ENCODE measurements at regions not wholly inside any gene's neighbourhood (a gene's known extent, or its start where the extent isn't known, plus 50 kb on each side); places are given as distances from the start of the nearest gene placed in this dataset.
"Not testable (repeated sequence)": the region's sequence is repeated elsewhere in the genome, so short reads cannot be mapped to it uniquely, and the experiment has no call there.

DNA sequence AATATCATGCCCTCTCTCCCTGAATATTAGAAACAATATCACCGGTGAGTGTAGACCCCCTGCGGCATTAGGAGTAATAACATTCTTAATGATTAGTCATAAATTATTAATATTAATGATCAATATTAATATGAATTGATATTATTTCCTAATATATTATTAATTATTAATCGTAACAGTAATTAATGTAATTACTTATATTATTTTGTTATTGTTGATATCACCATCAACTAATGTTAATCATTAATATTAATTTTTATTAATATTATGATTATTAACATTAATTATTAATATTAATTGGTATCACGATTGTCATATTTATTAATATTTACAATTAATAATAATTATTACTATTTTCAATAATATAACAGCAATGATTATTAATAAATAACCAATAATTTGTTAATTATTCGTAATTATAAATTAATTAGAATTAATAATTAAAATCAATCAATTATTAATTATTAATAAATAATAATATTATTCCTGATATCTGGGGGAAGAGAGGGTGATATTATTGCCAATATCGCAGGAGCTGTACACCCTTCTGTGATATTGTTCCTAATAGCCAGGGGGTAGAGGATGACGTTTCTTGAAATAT, 528.8 kb upstream of the PCDH20 start:
- no peak for DNase-seq (ENCODE audit: low spot score)

- DNase-seq (ENCODE audit: low spot score): no peak
Observed at GRCh38 chr13:61935710-61936109, 520.1 kb upstream of the PCDH20 start.

DNA sequence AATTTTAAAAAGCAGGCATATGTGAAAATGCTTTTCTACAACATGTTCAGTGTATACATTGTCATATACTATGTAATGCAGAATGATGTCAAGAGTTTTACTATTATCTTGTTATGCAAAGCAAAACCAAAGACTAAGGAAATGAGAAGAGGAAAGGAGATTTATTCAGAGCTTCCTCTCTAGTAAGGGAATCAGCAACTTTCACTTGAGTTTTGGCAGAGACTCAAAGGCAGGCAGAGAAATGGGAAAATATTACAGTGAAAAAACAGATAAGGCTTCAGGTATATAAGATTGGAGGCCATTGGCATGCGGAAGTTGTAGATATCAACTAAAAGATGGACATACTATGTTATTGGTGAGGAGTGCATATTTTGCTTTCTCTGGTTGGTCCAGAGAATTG, 512.0 kb upstream of the PCDH20 start:
- no peak for DNase-seq (ENCODE audit: low spot score)

GRCh38 chr13:61918841-61919240, 503.2 kb upstream of the PCDH20 start:
- DNase-seq (ENCODE audit: low spot score): no peak

DNA sequence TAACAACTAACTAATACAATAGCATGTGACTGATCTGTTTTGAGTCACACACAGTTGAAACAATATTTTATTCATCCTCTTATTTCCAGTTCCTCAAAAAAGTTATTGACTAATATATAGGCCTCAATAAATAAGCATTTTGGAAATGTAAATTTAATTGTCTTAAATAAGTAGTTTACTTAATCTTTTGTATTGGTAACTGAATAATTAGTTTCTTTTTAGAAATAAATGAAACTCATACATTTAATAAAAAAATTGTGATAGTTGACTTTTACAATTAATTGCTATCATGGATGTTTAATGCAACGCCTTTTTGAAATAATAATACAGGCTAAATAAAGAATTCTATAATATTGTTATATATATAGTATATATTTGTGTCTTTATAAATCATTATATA, 500.8 kb upstream of the PCDH20 start:
- DNase-seq (ENCODE audit: low spot score): no peak

DNA sequence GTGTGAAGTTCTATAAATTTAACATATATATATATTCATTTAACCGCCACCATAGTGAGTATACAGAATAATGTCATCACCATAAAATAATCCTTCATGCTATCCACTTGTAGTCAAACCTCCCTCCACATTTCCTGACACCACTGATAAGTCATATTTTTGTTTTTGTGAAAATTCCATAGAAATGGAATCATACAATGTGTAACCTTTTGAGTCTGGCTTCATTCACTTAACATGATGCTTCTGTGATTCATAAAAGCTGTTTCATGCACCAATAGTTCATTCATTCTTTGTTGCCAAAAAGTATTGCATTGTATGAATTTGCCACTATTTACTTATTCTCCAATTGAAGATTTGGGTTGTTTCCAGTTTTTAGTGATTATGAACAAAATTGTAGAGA, 497.5 kb upstream of the PCDH20 start:
- DNase-seq (ENCODE audit: low spot score): no peak

DNA sequence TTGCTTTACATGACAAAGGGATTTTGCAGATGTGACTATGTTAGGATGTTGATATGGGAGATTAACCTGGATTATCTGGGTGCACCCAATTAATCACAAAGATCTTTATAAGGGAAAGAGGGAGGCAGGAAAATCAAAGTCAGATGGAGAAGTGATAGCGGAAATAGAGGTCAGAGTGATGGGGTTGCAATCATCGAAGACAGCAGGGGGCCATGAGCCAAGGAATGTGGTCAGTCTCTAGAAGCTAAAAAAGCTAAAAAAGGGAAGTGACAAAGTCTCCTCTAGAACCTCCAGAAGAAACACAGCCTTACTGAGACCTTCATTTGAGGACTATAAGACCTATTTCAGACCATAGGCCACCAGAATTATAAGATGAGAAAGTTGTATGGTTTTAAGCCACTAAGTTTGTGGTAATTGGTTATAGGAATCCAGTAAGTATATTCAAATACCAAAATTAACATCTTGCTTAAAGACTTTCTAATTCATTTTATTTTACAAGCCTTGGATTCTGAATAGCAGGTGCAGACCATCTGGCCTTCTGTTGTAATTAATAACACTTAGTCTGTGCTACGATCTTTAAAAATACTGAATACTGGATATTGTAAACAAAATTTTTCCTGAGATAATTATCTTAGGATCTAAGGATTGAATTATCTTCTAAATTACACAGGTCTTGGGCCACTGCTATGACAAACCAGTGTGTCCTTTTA, 493.4 kb upstream of the PCDH20 start:
- no peak for DNase-seq (ENCODE audit: low spot score)

- DNase-seq (ENCODE audit: low spot score): no peak
Observed at GRCh38 chr13:61905054-61905453, 489.4 kb upstream of the PCDH20 start.

GRCh38 chr13:61901946-61902541, 486.4 kb upstream of the PCDH20 start:
- DNase-seq (ENCODE audit: low spot score): no peak

DNA sequence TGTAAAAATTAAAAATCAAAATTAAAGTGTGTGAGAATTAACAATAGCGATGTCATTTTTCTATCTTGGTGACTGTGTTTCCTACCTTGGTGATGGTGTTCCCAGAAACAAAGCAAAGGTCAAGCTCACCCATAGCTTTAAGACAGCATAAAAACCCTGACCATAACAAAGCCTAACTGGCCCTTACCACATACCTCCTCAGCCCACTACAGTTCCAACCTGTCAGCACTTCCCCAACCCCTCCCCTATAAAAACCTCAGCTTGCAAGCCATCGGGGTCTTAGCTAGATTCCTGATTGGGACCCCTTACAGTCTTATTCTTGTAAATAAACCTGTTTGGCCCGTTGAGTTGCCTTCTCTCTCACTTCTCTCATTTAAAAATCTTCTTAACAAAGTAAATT, 484.4 kb upstream of the PCDH20 start:
- no peak for DNase-seq (ENCODE audit: low spot score)

DNA sequence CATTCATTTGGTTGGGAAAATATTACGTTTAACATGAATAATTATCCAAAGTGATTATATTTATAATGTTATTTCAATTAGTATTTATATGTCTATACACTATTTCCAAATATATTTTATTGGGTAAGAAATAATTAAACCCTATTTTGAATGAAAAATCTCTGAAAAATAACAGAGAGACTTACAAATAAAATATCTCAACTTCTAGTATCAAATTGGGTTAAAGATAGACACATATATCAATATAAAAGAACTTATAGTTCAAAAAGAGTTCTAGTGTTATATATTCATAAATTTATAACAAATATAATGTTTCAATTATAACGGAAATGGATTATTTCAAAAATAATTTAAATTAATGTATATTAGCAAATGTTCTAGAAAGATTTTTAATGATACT, 482.6 kb upstream of the PCDH20 start:
- no peak for DNase-seq (ENCODE audit: low spot score)

- DNase-seq (ENCODE audit: low spot score): no peak
Observed at GRCh38 chr13:61891401-61891800, 475.8 kb upstream of the PCDH20 start.

DNA sequence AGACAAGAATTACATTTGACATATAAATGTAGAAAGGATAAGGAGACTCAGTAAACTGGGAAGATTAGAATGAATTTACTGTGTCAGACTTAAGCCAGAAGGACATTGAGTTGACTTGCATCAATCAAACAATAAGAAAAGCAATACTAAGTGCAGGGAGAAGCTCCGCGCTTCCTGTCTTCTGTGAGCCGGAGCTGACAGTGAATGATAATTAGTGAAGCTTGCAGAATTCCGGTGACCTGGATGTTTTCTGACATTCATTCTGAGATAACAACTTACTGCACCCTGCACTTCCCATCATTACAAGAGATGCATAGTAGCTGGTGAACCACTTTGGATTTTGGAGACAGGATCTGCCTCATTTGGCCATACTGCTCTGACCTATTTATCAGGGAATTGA, 469.2 kb upstream of the PCDH20 start:
- no peak for DNase-seq (ENCODE audit: low spot score)

DNA sequence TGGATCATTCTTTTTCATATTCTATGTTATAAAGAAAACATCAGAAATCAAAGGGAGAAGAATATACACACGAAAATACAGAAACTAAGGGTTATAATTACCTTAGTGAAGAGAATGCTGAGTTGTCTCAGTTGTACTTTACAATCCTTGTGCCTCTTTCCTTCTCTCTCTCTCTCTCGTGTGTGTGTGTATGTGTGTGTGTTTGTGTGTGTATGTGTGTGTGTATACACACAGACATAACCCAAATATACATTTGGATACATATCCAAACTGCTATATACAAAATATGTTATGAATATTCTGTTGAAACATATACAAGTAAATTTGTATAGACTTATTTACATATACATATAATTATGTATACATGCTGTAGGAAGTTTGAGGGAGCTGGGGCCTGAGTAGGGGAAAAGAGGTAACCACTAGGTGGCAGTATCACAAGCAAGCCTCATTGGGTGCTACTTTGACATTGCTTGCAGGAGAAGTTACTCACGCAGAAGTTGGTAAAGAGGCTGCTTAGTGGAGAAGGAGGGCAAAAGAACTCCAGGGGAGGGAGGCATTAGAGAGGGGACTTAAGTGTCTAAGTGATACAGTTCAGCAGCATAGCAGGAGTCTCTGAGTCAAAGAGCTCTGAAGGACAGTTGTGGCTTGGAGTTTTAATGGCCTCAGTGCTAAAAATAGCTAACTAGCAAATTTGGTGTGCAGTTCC, 465.1 kb upstream of the PCDH20 start:
- peak; percentile 73 for DNase-seq (ENCODE audit: low spot score)

- DNase-seq (ENCODE audit: low spot score): not testable (repeated sequence)
Observed at GRCh38 chr13:61878565-61878964, 462.9 kb upstream of the PCDH20 start.

GRCh38 chr13:61874970-61875579, 459.4 kb upstream of the PCDH20 start:
- DNase-seq (ENCODE audit: low spot score): no peak

DNA sequence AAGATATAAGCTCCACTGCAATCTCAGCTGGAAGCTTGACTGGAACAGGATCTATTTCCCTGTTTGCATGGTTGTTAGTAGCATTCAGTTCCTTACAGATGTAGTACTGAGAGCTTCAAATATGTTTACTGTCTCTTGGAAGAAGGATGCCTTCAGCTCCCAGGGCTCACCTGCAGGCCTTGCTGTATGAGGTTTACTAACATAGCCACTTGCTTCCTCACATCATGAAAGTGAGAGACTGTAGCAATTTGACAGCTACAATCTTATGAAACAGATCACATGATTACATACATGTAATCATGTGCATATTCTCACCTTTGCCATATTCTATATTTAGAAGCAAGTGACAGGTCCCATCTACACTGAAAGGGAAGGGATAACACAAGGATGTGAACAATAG, 458.1 kb upstream of the PCDH20 start:
- no peak for DNase-seq (ENCODE audit: low spot score)

GRCh38 chr13:61857198-61857597, 441.5 kb upstream of the PCDH20 start:
- DNase-seq (ENCODE audit: low spot score): no peak

- no peak for DNase-seq (ENCODE audit: low spot score)
Observed at GRCh38 chr13:61852116-61852619, 436.5 kb upstream of the PCDH20 start.

DNA sequence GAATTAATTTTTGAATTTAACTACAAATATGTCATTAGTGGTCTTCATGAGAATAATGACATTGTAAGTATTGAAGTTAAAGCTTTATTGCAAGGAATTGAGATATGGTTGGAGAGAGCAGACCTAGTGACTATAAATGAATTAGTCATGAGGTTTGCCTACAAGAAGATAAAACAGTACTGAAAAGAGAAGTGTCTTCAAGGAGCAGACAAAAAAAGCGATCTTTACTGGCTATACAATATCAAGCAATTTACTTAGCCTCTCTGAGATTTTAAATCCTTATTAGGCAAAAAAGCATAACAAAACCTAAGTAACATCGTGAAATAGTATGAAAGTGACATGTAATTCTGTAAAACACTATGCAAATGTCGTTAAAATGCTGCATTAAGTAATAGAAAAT, 435.1 kb upstream of the PCDH20 start:
- no peak for DNase-seq (ENCODE audit: low spot score)

GRCh38 chr13:61838568-61838967, 422.9 kb upstream of the PCDH20 start:
- no peak for DNase-seq (ENCODE audit: low spot score)

DNA sequence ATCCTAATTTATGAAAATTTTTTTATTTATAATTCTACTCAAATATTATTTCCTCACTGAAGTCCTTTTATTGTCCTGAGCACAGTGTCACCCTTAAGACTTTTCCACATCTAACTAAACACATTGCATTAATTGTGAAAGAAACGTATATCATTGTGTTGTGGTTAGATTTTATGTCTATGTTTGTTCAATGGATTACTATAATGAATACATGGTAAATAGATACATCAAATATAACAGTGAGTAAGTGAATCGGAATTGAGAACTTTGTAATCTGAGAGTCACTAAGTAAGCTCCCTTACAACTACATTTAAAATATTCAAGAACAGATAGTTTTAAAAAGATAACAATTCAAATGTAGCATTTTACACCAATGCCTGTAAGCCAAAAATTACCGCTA, 417.6 kb upstream of the PCDH20 start:
- DNase-seq (ENCODE audit: low spot score): no peak

All from HT-29 (cell line).